ENCODE measurements at regions not wholly inside any gene's neighbourhood (a gene's known extent, or its start where the extent isn't known, plus 50 kb on each side); places are given as distances from the start of the nearest gene placed in this dataset.

- H3K9ac ChIP-seq (ENCODE audit: control insufficient read depth, extremely low read depth, insufficient read depth, low read length): no peak overlapping the region
- no peaks in the 10 kb centered on the region for H3K79me2 ChIP-seq (ENCODE audit: control insufficient read depth, insufficient read depth, low read length)
- H4K20me1 ChIP-seq (ENCODE audit: control insufficient read depth, extremely low read depth, insufficient read depth, low read length): no peaks in the 10 kb centered on the region
- H3K27ac ChIP-seq (ENCODE audit: control insufficient read depth, insufficient read depth, low read length): no peak overlapping the region
- H3K4me3 ChIP-seq (ENCODE audit: control insufficient read depth in 2 of 3, extremely low read depth in 1 of 3, insufficient read depth in 2 of 3, low read depth in 1 of 3, low read length in 3 of 3): no peak overlapping the region
- H3K27me3 ChIP-seq (ENCODE audit: control insufficient read depth, extremely low read depth, insufficient read depth, low read length): no peaks in the 10 kb centered on the region
- TF ChIP-seq CTCF (optimal IDR thresholded peaks at IDR 0.05 in 1 of 3, IDR thresholded peaks at IDR 0.05 in 1 of 3, conservative IDR thresholded peaks at IDR 0.05 in 1 of 3; ENCODE audit: extremely low read depth in 1 of 3, insufficient read depth in 2 of 3, low read length in 3 of 3) (no peak), EZH2 (IDR thresholded peaks at IDR 0.05; ENCODE audit: low read length) (no peak)
- dilution Hi-C loops (cut with MboI; ENCODE audit: extremely low pct_ligation_motif_present, low sequenced_read_pairs): no loop called here
- no peaks in the 10 kb centered on the region for H3K4me1 ChIP-seq (ENCODE audit: control insufficient read depth, extremely low read depth, insufficient read depth, low read length)
- no peak overlapping the region for H3K4me2 ChIP-seq (ENCODE audit: control insufficient read depth, extremely low read depth, insufficient read depth, low read depth, low read length)
- H3K36me3 ChIP-seq (ENCODE audit: control insufficient read depth in 2 of 2, extremely low read depth in 1 of 2, insufficient read depth in 2 of 2, low read length in 2 of 2): no peaks in the 10 kb centered on the region
- DNase-seq (ENCODE audit: low read depth, low spot score) (peak; percentile 1), FAIRE-seq (no peak)
- no peak overlapping the region for H2AFZ ChIP-seq (ENCODE audit: control insufficient read depth, low read length)
- no peaks in the 10 kb centered on the region for H3K9me1 ChIP-seq (ENCODE audit: control insufficient read depth, extremely low read depth, insufficient read depth, low read length)
- no peaks in the 10 kb centered on the region for H3K9me3 ChIP-seq (ENCODE audit: control insufficient read depth, low read depth, low read length)
Observed at GRCh38 chr2:13919981-13920382, 712.5 kb upstream of the LRATD1 start.

- H3K36me3 ChIP-seq (ENCODE audit: control insufficient read depth in 2 of 2, extremely low read depth in 1 of 2, insufficient read depth in 2 of 2, low read length in 2 of 2): no peaks in the 10 kb centered on the region
- dilution Hi-C loops (cut with MboI; ENCODE audit: extremely low pct_ligation_motif_present, low sequenced_read_pairs): no loop called here
- TF ChIP-seq EZH2 (IDR thresholded peaks at IDR 0.05; ENCODE audit: low read length): no peak
- no peak for TF ChIP-seq CTCF (optimal IDR thresholded peaks at IDR 0.05 in 1 of 3, IDR thresholded peaks at IDR 0.05 in 1 of 3, conservative IDR thresholded peaks at IDR 0.05 in 1 of 3; ENCODE audit: extremely low read depth in 1 of 3, insufficient read depth in 2 of 3, low read length in 3 of 3)
- H2AFZ ChIP-seq (ENCODE audit: control insufficient read depth, low read length): no peak overlapping the region
- H3K4me3 ChIP-seq (ENCODE audit: control insufficient read depth in 2 of 3, extremely low read depth in 1 of 3, insufficient read depth in 2 of 3, low read depth in 1 of 3, low read length in 3 of 3): no peak overlapping the region
- no peaks in the 10 kb centered on the region for H3K9me1 ChIP-seq (ENCODE audit: control insufficient read depth, extremely low read depth, insufficient read depth, low read length)
- H3K9ac ChIP-seq (ENCODE audit: control insufficient read depth, extremely low read depth, insufficient read depth, low read length): no peak overlapping the region
- H3K79me2 ChIP-seq (ENCODE audit: control insufficient read depth, insufficient read depth, low read length): no peaks in the 10 kb centered on the region
- H3K9me3 ChIP-seq (ENCODE audit: control insufficient read depth, low read depth, low read length): no peaks in the 10 kb centered on the region
- FAIRE-seq (no peak), DNase-seq (ENCODE audit: low read depth, low spot score) (no peak)
- H3K27ac ChIP-seq (ENCODE audit: control insufficient read depth, insufficient read depth, low read length): no peak overlapping the region
- no peak overlapping the region for H3K4me2 ChIP-seq (ENCODE audit: control insufficient read depth, extremely low read depth, insufficient read depth, low read depth, low read length)
- H3K4me1 ChIP-seq (ENCODE audit: control insufficient read depth, extremely low read depth, insufficient read depth, low read length): no peaks in the 10 kb centered on the region
- no peaks in the 10 kb centered on the region for H3K27me3 ChIP-seq (ENCODE audit: control insufficient read depth, extremely low read depth, insufficient read depth, low read length)
- H4K20me1 ChIP-seq (ENCODE audit: control insufficient read depth, extremely low read depth, insufficient read depth, low read length): no peaks in the 10 kb centered on the region
Observed at GRCh38 chr2:13921245-13921644, 711.3 kb upstream of the LRATD1 start.
